ENCODE measurements at regions not wholly inside any gene's neighbourhood (a gene's known extent, or its start where the extent isn't known, plus 50 kb on each side); places are given as distances from the start of the nearest gene placed in this dataset.

DNA sequence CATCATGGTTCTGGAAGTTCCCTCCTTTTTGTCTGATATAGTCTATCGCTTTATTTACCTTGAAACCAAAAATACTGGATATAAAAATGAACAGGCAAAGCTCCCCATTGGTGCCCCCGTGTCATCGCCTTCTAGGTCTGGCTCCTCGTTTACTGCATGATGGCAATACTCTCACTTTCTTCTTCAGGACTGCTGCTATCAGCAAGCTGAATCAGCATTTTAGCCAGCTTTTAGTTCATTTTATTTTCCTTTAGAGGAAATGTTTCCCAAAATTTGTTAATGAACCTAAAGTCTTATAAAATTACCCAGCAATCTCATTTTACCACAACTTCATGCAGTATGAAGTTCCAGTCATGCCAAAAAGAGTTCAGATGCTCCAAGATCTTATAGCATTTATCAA, 80.5 kb downstream of the ZIC3 start:
- DNase-seq (ENCODE audit: extremely low read depth, insufficient read length) = no peak
- H3K27me3 ChIP-seq (replicated peaks; ENCODE audit: control insufficient read depth, insufficient read depth, low read length) = no peaks in the 10 kb centered on the region
- no peak overlapping the region for H3K4me3 ChIP-seq (replicated peaks; ENCODE audit: low read depth, low read length)
- TF ChIP-seq, protein P1, sequence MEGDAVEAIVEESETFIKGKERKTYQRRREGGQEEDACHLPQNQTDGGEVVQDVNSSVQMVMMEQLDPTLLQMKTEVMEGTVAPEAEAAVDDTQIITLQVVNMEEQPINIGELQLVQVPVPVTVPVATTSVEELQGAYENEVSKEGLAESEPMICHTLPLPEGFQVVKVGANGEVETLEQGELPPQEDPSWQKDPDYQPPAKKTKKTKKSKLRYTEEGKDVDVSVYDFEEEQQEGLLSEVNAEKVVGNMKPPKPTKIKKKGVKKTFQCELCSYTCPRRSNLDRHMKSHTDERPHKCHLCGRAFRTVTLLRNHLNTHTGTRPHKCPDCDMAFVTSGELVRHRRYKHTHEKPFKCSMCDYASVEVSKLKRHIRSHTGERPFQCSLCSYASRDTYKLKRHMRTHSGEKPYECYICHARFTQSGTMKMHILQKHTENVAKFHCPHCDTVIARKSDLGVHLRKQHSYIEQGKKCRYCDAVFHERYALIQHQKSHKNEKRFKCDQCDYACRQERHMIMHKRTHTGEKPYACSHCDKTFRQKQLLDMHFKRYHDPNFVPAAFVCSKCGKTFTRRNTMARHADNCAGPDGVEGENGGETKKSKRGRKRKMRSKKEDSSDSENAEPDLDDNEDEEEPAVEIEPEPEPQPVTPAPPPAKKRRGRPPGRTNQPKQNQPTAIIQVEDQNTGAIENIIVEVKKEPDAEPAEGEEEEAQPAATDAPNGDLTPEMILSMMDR (IDR thresholded peaks at IDR 0.05; ENCODE audit: insufficient read depth, low read length, poor library complexity, severe bottlenecking) = no peak
- no peaks in the 10 kb centered on the region for H3K36me3 ChIP-seq (ENCODE audit: control insufficient read depth, insufficient read depth, low read length)

DNA sequence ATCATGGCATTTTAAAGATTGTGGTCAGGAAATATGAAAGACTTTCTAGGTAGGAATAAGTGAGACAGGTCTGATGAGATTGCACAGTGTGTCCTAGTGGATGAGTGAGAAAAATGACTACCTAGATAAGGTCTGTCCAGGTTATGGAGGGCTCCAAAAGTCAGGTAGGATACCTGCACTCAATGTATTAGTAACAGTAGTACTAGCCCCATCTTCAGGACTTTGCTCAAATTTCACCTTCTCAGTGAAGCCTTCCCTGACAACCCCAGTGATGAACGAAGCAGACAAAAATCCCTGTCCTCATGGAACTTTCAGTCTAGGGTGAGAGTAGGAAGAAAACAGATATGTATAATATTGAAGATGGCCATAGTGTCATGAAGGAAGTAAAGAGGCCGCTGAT, 85.7 kb downstream of the ZIC3 start:
- DNase-seq (ENCODE audit: extremely low read depth, insufficient read length) = no peak
- Histone ChIP-seq H3K36me3 (ENCODE audit: control insufficient read depth, insufficient read depth, low read length) (no peaks in the 10 kb centered on the region), H3K27me3 (replicated peaks; ENCODE audit: control insufficient read depth, insufficient read depth, low read length) (no peaks in the 10 kb centered on the region), H3K4me3 (replicated peaks; ENCODE audit: low read depth, low read length) (no peak overlapping the region)
- TF ChIP-seq, protein P1 (IDR thresholded peaks at IDR 0.05; ENCODE audit: insufficient read depth, low read length, poor library complexity, severe bottlenecking) = no peak

GRCh38 chrX:137652086-137652485, 86.2 kb downstream of the ZIC3 start:
- TF ChIP-seq, protein P1 (IDR thresholded peaks at IDR 0.05; ENCODE audit: insufficient read depth, low read length, poor library complexity, severe bottlenecking) = no peak

DNA sequence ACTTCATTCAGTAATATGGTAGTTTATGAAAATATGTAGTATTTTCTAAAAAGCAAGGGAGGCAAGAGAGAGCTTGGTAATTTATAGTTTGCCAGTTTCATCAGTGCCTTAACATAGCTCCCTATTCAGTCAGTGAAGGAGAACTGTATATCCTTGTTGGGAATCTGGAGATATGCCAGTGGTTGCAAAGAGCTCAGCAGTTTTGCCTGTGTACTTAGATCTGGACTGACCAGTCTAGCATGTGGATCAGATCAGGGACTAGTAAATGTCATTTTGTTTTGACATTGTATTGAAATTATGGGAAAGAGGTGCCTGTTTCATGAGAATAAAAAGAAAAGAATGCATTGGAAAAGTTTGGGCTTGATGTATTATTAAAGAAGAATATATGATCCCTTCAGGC, 88.6 kb downstream of the ZIC3 start:
- Histone ChIP-seq H3K36me3 (ENCODE audit: control insufficient read depth, insufficient read depth, low read length) (no peaks in the 10 kb centered on the region), H3K4me3 (replicated peaks; ENCODE audit: low read depth, low read length) (no peak overlapping the region), H3K27me3 (replicated peaks; ENCODE audit: control insufficient read depth, insufficient read depth, low read length) (no peaks in the 10 kb centered on the region)
- no peak for DNase-seq (ENCODE audit: extremely low read depth, insufficient read length)
- TF ChIP-seq, protein P1 (IDR thresholded peaks at IDR 0.05; ENCODE audit: insufficient read depth, low read length, poor library complexity, severe bottlenecking) = no peak

More at GRCh38 chrX:137652086-137652485, 86.2 kb downstream of the ZIC3 start:
- H3K27me3 ChIP-seq (replicated peaks; ENCODE audit: control insufficient read depth, insufficient read depth, low read length) = no peaks in the 10 kb centered on the region
- H3K36me3 ChIP-seq (ENCODE audit: control insufficient read depth, insufficient read depth, low read length) = no peaks in the 10 kb centered on the region
- no peak for DNase-seq (ENCODE audit: extremely low read depth, insufficient read length)
- H3K4me3 ChIP-seq (replicated peaks; ENCODE audit: low read depth, low read length) = no peak overlapping the region

- Histone ChIP-seq H3K27me3 (replicated peaks; ENCODE audit: control insufficient read depth, insufficient read depth, low read length) (no peaks in the 10 kb centered on the region), H3K36me3 (ENCODE audit: control insufficient read depth, insufficient read depth, low read length) (no peaks in the 10 kb centered on the region), H3K4me3 (replicated peaks; ENCODE audit: low read depth, low read length) (no peak overlapping the region)
- TF ChIP-seq, protein P1 (IDR thresholded peaks at IDR 0.05; ENCODE audit: insufficient read depth, low read length, poor library complexity, severe bottlenecking) = no peak
- no peak for DNase-seq (ENCODE audit: extremely low read depth, insufficient read length)
Measured at GRCh38 chrX:137667776-137668175, 101.8 kb downstream of the ZIC3 start.

- Histone ChIP-seq H3K27me3 (replicated peaks; ENCODE audit: control insufficient read depth, insufficient read depth, low read length) (no peaks in the 10 kb centered on the region), H3K36me3 (ENCODE audit: control insufficient read depth, insufficient read depth, low read length) (no peaks in the 10 kb centered on the region), H3K4me3 (replicated peaks; ENCODE audit: low read depth, low read length) (no peak overlapping the region)
- TF ChIP-seq, protein P1 (IDR thresholded peaks at IDR 0.05; ENCODE audit: insufficient read depth, low read length, poor library complexity, severe bottlenecking) = no peak
- DNase-seq (ENCODE audit: extremely low read depth, insufficient read length) = no peak
Measured at GRCh38 chrX:137684591-137684990, 118.7 kb downstream of the ZIC3 start.
